CD4-positive, alpha-beta T cell (primary cell): ENCODE measurements at regions not wholly inside any gene's neighbourhood (a gene's known extent, or its start where the extent isn't known, plus 50 kb on each side); places are given as distances from the start of the nearest gene placed in this dataset.

ENCODE experiments used
- ATAC-seq: fragments of 200-7000 bp; cut with Tn5 transposase; one replicate; pipeline ENCODE4 v1.10.0; 2022; ENCODE audit warnings: mild to moderate bottlenecking; ENCODE audit not compliant: poor library complexity
- CTCF ChIA-PET: fragments of 350-600 bp; sonication (Branson Sonifier 250); formaldehyde crosslinking; loops from one replicate; lab custom pipeline; 2021; ENCODE audit warnings: antibody characterized with exemption, inconsistent platforms; lab: Charles Lee
- POLR2A ChIA-PET: fragments of 350-600 bp; sonication (Branson Sonifier 250); formaldehyde crosslinking; loops from one replicate; lab custom pipeline; 2021; ENCODE audit warnings: antibody characterized with exemption, inconsistent platforms; lab: Charles Lee
- DNase-seq, 14 experiments: peaks; one replicate each; pipeline ENCODE4 v3.0.0-alpha.2; 2013 to 2020; ENCODE audit warnings: mixed read lengths in 2 of 14
- H3K27ac ChIP-seq, 2 donors: one replicate each; pipeline versions ENCODE4 v1.5.1 to v1.7.0; 2013; ENCODE audit warnings: low read length in 2 of 2, low read depth in 1 of 2, mild to moderate bottlenecking in 1 of 2
- H3K27me3 ChIP-seq, 2 experiments: 1 replicate in 1 of 2; 2 replicates in 1 of 2; pipeline versions ENCODE4 v1.6.1 to v1.7.0; 2013; ENCODE audit warnings: low read length in 2 of 2, control low read depth in 1 of 2, mild to moderate bottlenecking in 1 of 2, moderate library complexity in 1 of 2; ENCODE audit not compliant: insufficient read depth in 2 of 2, control insufficient read depth in 1 of 2
- H3K36me3 ChIP-seq: one replicate; pipeline ENCODE4 v1.6.1; 2013; ENCODE audit warnings: low read length, control low read depth; ENCODE audit not compliant: insufficient read depth
- H3K4me1 ChIP-seq: one replicate; pipeline ENCODE4 v1.6.1; 2013; ENCODE audit warnings: low read length, control low read depth; ENCODE audit not compliant: insufficient read depth
- H3K4me3 ChIP-seq: one replicate; pipeline ENCODE4 v1.5.1; 2013; ENCODE audit warnings: mild to moderate bottlenecking, low read length, moderate library complexity
- H3K9me3 ChIP-seq, 2 experiments: 1 replicate in 1 of 2; 2 replicates in 1 of 2; pipeline versions ENCODE4 v1.6.1 to v1.7.0; 2013; ENCODE audit warnings: low read length in 2 of 2, mild to moderate bottlenecking in 2 of 2, control low read depth in 1 of 2, moderate library complexity in 1 of 2; ENCODE audit not compliant: control insufficient read depth in 1 of 2, insufficient read depth in 1 of 2
- H3K27ac Mint-ChIP-seq: one replicate; pipeline ENCODE4 v1.8.0; 2020; ENCODE audit warnings: mixed read lengths
- H3K27me3 Mint-ChIP-seq: one replicate; pipeline ENCODE4 v1.8.0; 2021; ENCODE audit warnings: mixed read lengths
- H3K36me3 Mint-ChIP-seq: one replicate; pipeline ENCODE4 v1.8.0; 2021; ENCODE audit warnings: low read depth, mixed read lengths
- H3K4me1 Mint-ChIP-seq: one replicate; pipeline ENCODE4 v1.8.0; 2021; ENCODE audit warnings: low read depth, mixed read lengths
- H3K4me3 Mint-ChIP-seq: one replicate; pipeline ENCODE4 v1.8.0; 2020; ENCODE audit warnings: mild to moderate bottlenecking, mixed read lengths
- H3K9me3 Mint-ChIP-seq: one replicate; pipeline ENCODE4 v1.8.0; 2020; ENCODE audit warnings: mixed read lengths
- intact Hi-C, 2 experiments: fragments of 100-400 bp; cut with DNase I in 1 of 2; cut with micrococcal nuclease in 1 of 2; formaldehyde crosslinking; loops; one replicate each; pipeline versions ENCODE4 v1.15.1 to v1.9.0; 2023 to 2025; cut with DNase I, micrococcal nuclease
- TF ChIP-seq, protein P1 (sequence below): fragments of 200-600 bp; IDR thresholded peaks from one replicate; pipeline ENCODE4 v1.8.0; 2022; ENCODE audit warnings: antibody characterized with exemption, mild to moderate bottlenecking

DNA sequence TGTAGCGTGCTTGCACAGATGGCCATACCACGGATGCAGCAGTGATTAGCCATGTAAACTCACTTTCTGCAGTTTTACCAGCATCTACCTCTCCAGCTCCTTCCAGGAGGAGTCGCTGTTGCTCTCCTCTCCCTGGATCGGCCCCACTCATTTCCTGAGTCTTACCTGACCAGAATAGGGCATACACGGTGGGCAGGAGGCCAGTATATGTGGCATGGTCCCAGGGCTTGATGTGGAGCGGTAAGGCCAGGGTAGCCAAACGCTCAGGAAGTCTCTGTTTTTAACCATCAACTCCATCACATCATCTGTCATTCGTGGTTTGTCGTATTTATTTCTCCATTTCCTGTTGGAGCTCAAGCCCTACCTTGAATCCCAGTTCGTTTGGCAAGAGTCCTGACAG, 163.4 kb upstream of the USP24 start:
- ATAC-seq (no peak), DNase-seq (peak in 2 of 14 experiments; percentile 5 to 16)
- Mint-ChIP-seq H3K27ac (no peak overlapping the region), H3K9me3 (no peaks in the 10 kb centered on the region), H3K36me3 (no peaks in the 10 kb centered on the region), H3K4me1 (peaks cover 6% of the 10 kb centered on the region), H3K4me3 (no peak overlapping the region), H3K27me3 (no peaks in the 10 kb centered on the region)
- peaks cover 4% of the 10 kb centered on the region for H3K4me1 ChIP-seq
- TF ChIP-seq, protein P1, sequence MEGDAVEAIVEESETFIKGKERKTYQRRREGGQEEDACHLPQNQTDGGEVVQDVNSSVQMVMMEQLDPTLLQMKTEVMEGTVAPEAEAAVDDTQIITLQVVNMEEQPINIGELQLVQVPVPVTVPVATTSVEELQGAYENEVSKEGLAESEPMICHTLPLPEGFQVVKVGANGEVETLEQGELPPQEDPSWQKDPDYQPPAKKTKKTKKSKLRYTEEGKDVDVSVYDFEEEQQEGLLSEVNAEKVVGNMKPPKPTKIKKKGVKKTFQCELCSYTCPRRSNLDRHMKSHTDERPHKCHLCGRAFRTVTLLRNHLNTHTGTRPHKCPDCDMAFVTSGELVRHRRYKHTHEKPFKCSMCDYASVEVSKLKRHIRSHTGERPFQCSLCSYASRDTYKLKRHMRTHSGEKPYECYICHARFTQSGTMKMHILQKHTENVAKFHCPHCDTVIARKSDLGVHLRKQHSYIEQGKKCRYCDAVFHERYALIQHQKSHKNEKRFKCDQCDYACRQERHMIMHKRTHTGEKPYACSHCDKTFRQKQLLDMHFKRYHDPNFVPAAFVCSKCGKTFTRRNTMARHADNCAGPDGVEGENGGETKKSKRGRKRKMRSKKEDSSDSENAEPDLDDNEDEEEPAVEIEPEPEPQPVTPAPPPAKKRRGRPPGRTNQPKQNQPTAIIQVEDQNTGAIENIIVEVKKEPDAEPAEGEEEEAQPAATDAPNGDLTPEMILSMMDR = no peak
- ChIA-PET CTCF (no interaction called here), POLR2A (no interaction called here)
- intact Hi-C loops = no loop called here
- no peaks in the 10 kb centered on the region for H3K27me3 ChIP-seq
- H3K4me3 ChIP-seq = no peak overlapping the region
- no peaks in the 10 kb centered on the region for H3K9me3 ChIP-seq
- no peak overlapping the region for H3K27ac ChIP-seq
- H3K36me3 ChIP-seq = no peaks in the 10 kb centered on the region

GRCh38 chr1:55376897-55377296, 161.7 kb upstream of the USP24 start:
- Histone ChIP-seq H3K4me1 (peaks cover 4% of the 10 kb centered on the region), H3K27me3 (no peaks in the 10 kb centered on the region), H3K9me3 (no peaks in the 10 kb centered on the region), H3K4me3 (no peak overlapping the region), H3K36me3 (no peaks in the 10 kb centered on the region), H3K27ac (no peak overlapping the region)
- Mint-ChIP-seq H3K9me3 (no peaks in the 10 kb centered on the region), H3K27me3 (no peaks in the 10 kb centered on the region), H3K4me1 (peaks cover 6% of the 10 kb centered on the region), H3K4me3 (no peak overlapping the region), H3K36me3 (no peaks in the 10 kb centered on the region), H3K27ac (no peak overlapping the region)
- ChIA-PET POLR2A (no interaction called here), CTCF (no interaction called here)
- no peak for ATAC-seq
- intact Hi-C loops = no loop called here
- TF ChIP-seq, protein P1 = no peak
- no peak for DNase-seq

DNA sequence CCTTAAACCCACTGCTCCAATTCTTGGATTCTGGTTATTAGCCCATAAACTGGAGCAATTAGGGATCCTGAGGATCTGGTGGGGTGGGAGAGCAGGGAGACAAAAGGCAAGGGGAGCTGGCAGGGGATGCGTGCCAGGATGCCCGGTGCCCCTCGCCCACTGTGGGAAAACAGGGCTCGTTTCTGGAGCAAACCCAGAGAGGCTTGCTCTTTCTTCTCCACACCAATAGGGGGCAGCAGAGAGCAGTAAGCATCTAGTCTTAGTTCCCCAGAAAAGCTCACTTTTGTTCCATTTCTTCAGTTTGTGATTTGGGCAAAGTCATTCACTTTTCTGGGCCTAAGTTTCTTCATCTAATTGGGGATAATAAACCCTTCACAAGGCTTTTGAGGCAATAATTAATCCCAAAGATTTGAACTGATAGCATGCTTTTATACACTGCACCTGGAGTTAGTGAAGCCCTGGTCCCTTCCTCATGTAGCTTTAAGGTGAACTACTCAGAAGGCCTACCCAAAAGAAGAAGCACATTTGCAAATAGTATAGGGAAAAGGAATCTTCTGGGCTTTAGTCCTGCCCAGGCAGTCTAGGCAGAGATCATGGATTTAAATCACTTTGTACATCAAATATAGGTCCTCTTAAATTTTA, 160.6 kb upstream of the USP24 start:
- Histone ChIP-seq H3K27ac (no peak overlapping the region), H3K27me3 (no peaks in the 10 kb centered on the region), H3K4me3 (no peak overlapping the region), H3K9me3 (no peaks in the 10 kb centered on the region), H3K36me3 (no peaks in the 10 kb centered on the region), H3K4me1 (peaks cover 4% of the 10 kb centered on the region)
- CTCF ChIA-PET = interaction anchor here (0.6 to 1.5 kb wide), 4 partner anchors 13 to 35 kb away, joined by 3 to 6 read pairs (median 3); no protein-coding TSS in a partner anchor
- no peak overlapping the region for H3K4me3 Mint-ChIP-seq
- POLR2A ChIA-PET = no interaction called here
- ATAC-seq (no peak), DNase-seq (peak in 7 of 14 experiments; percentile 8 to 61 (median 30))
- intact Hi-C loops = no loop called here
- H3K4me1 Mint-ChIP-seq = peaks cover 6% of the 10 kb centered on the region
- TF ChIP-seq, protein P1 = peak; percentile 74
- no peaks in the 10 kb centered on the region for H3K27me3 Mint-ChIP-seq
- no peak overlapping the region for H3K27ac Mint-ChIP-seq
- no peaks in the 10 kb centered on the region for H3K36me3 Mint-ChIP-seq
- H3K9me3 Mint-ChIP-seq = no peaks in the 10 kb centered on the region
